Activated CD4-positive, alpha-beta T cell treated with anti-CD3 and anti-CD28 coated beads for 24 hours (primary cell): ENCODE measurements at regions not wholly inside any gene's neighbourhood (a gene's known extent, or its start where the extent isn't known, plus 50 kb on each side); places are given as distances from the start of the nearest gene placed in this dataset.
A peak's percentile ranks its signal among the peaks of the same experiment; 100 is the strongest.

ENCODE experiments used
- DNase-seq, 2 donors: peaks; one replicate each; pipeline ENCODE4 v3.0.0-alpha.2; 2020; ENCODE audit warnings: low read depth in 2 of 2

- no peak for DNase-seq
Measured at GRCh38 chr5:178808886-178809285, 50.9 kb upstream of the ZNF354B start.

- DNase-seq = no peak
Measured at GRCh38 chr5:178801021-178801420, 58.7 kb upstream of the ZNF354B start.

GRCh38 chr5:178797546-178798440 lies 62.0 kb upstream of the ZNF354B start:
- no peak for DNase-seq

- DNase-seq = no peak
Measured at GRCh38 chr5:178797101-178797521, 62.6 kb upstream of the ZNF354B start.

- DNase-seq = no peak
Measured at GRCh38 chr5:178796165-178796945, 63.4 kb upstream of the ZNF354B start.

- no peak for DNase-seq
Measured at GRCh38 chr5:178794433-178794832, 64.0 kb upstream of the ZNF354A start.

GRCh38 chr5:178793696-178794095 lies 63.2 kb upstream of the ZNF354A start:
- no peak for DNase-seq

- DNase-seq = peak in 1 of 2 donors; percentile 9
Measured at GRCh38 chr5:178793151-178793550, 62.7 kb upstream of the ZNF354A start.

- DNase-seq = no peak
Measured at GRCh38 chr5:178791976-178792375, 61.5 kb upstream of the ZNF354A start.

GRCh38 chr5:178790371-178790770 lies 59.9 kb upstream of the ZNF354A start:
- no peak for DNase-seq

- DNase-seq = no peak
Measured at GRCh38 chr5:178788381-178789085, 58.1 kb upstream of the ZNF354A start.

- DNase-seq = no peak
Measured at GRCh38 chr5:178787889-178788288, 57.4 kb upstream of the ZNF354A start.

- DNase-seq = no peak
Measured at GRCh38 chr5:178786859-178787499, 56.5 kb upstream of the ZNF354A start.

- no peak for DNase-seq
Measured at GRCh38 chr5:178786417-178786816, 56.0 kb upstream of the ZNF354A start.

- DNase-seq = no peak
Measured at GRCh38 chr5:178785999-178786398, 55.5 kb upstream of the ZNF354A start.

- no peak for DNase-seq
Measured at GRCh38 chr5:178784391-178784790, 53.9 kb upstream of the ZNF354A start.

- no peak for DNase-seq
Measured at GRCh38 chr5:178781936-178782335, 51.5 kb upstream of the ZNF354A start.

- DNase-seq = no peak
Measured at GRCh38 chr5:178780581-178781498, 50.4 kb upstream of the ZNF354A start.
